SJCRH30 (cell line): ENCODE measurements at regions not wholly inside any gene's neighbourhood (a gene's known extent, or its start where the extent isn't known, plus 50 kb on each side); places are given as distances from the start of the nearest gene placed in this dataset.
A peak's percentile ranks its signal among the peaks of the same experiment; 100 is the strongest.

ENCODE experiments used
- DNase-seq, 2 experiments: peaks; one replicate each; pipeline ENCODE4 v3.0.0-alpha.2; 2015 to 2020
- H3K27ac ChIP-seq: fragments of 250-450 bp; sonication (Bioruptor Pico); 2 replicates; pipeline ENCODE4 v1.5.1; 2020; ENCODE audit warnings: mild to moderate bottlenecking, moderate library complexity
- H3K27me3 ChIP-seq: fragments of 250-450 bp; sonication (Bioruptor Pico); 2 replicates; pipeline ENCODE4 v1.5.1; 2020; ENCODE audit warnings: mild to moderate bottlenecking, moderate library complexity
- H3K36me3 ChIP-seq: fragments of 250-450 bp; sonication (Bioruptor Pico); 2 replicates; pipeline ENCODE4 v1.5.1; 2020; ENCODE audit warnings: mild to moderate bottlenecking, moderate library complexity
- H3K4me1 ChIP-seq: fragments of 250-450 bp; sonication (Bioruptor Pico); 2 replicates; pipeline ENCODE4 v1.5.1; 2020; ENCODE audit warnings: mild to moderate bottlenecking, moderate library complexity
- H3K4me3 ChIP-seq: fragments of 250-450 bp; sonication (Bioruptor Pico); 2 replicates; pipeline ENCODE4 v1.5.1; 2020; ENCODE audit warnings: mild to moderate bottlenecking, moderate library complexity
- H3K9me3 ChIP-seq: fragments of 250-450 bp; sonication (Bioruptor Pico); replicated peaks from 2 replicates; pipeline ENCODE4 v1.5.1; 2020; ENCODE audit warnings: mild to moderate bottlenecking, moderate library complexity

DNA sequence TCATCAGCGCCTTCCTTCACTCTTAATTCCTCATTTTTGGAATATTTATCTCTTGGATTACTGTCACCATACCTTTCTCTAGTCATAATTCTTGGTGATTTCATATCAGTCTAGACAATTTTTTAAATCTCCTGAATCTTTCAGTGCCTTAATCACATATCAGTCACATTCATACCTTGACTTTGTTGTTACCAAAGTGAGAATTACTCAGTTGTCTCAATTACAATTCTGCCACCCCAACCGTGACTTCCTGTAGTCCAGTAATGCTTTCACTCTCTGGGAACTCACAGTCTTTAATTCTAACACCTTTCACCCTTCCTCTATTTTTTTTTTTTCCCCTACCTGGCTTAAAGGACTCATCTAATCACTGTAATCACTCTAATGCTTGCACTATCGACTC lies 1275.3 kb upstream of the TENM3 start:
- H3K27ac ChIP-seq: no peak overlapping the region
- DNase-seq: no peak
- H3K4me1 ChIP-seq: no peaks in the 10 kb centered on the region
- H3K4me3 ChIP-seq: no peak overlapping the region
- no peaks in the 10 kb centered on the region for H3K9me3 ChIP-seq
- no peaks in the 10 kb centered on the region for H3K36me3 ChIP-seq
- H3K27me3 ChIP-seq: no peaks in the 10 kb centered on the region

- H3K36me3 ChIP-seq: no peaks in the 10 kb centered on the region
- H3K4me1 ChIP-seq: no peaks in the 10 kb centered on the region
- no peaks in the 10 kb centered on the region for H3K27me3 ChIP-seq
- H3K9me3 ChIP-seq: no peaks in the 10 kb centered on the region
- no peak overlapping the region for H3K4me3 ChIP-seq
- no peak overlapping the region for H3K27ac ChIP-seq
- no peak for DNase-seq
Observed at GRCh38 chr4:180973894-180974293, 1269.3 kb upstream of the TENM3 start.

DNA sequence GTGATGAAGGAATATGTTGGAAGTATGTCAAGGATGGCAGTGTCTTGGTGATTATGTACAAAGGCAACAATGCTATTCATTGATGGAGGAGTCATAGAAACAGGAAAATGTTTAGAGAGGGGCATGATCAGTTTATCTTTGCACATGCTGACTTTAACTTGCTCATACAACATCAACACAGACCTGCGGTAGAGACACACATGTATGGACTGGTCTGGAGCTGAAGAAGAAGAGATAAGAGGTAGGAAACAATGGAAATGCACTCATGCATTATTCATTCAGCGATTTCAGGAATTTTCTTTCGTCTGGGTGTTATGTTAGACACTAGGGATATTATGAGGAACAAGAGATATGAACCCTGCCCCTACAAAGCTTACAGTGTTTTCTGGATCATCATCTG lies 1252.3 kb upstream of the TENM3 start:
- Histone ChIP-seq H3K36me3 (no peaks in the 10 kb centered on the region), H3K4me1 (no peaks in the 10 kb centered on the region), H3K4me3 (no peak overlapping the region), H3K27me3 (no peaks in the 10 kb centered on the region), H3K9me3 (no peaks in the 10 kb centered on the region), H3K27ac (no peak overlapping the region)
- DNase-seq: no peak

- H3K4me1 ChIP-seq: no peaks in the 10 kb centered on the region
- no peak overlapping the region for H3K27ac ChIP-seq
Observed at GRCh38 chr4:180993244-180993836, 1249.9 kb upstream of the TENM3 start.

GRCh38 chr4:180994722-180995121 lies 1248.5 kb upstream of the TENM3 start:
- H3K27me3 ChIP-seq: no peaks in the 10 kb centered on the region
- H3K4me1 ChIP-seq: no peaks in the 10 kb centered on the region
- no peaks in the 10 kb centered on the region for H3K9me3 ChIP-seq
- H3K4me3 ChIP-seq: no peak overlapping the region
- no peak for DNase-seq
- no peak overlapping the region for H3K27ac ChIP-seq
- H3K36me3 ChIP-seq: no peaks in the 10 kb centered on the region

More at GRCh38 chr4:180993244-180993836, 1249.9 kb upstream of the TENM3 start:
- no peak overlapping the region for H3K4me3 ChIP-seq
- no peaks in the 10 kb centered on the region for H3K9me3 ChIP-seq
- no peak for DNase-seq
- no peaks in the 10 kb centered on the region for H3K36me3 ChIP-seq
- no peaks in the 10 kb centered on the region for H3K27me3 ChIP-seq

- H3K36me3 ChIP-seq: no peaks in the 10 kb centered on the region
- no peaks in the 10 kb centered on the region for H3K27me3 ChIP-seq
- no peaks in the 10 kb centered on the region for H3K4me1 ChIP-seq
- H3K27ac ChIP-seq: no peak overlapping the region
- peak in 1 of 2 experiments; percentile 17 for DNase-seq
- no peak overlapping the region for H3K4me3 ChIP-seq
- H3K9me3 ChIP-seq: no peaks in the 10 kb centered on the region
Observed at GRCh38 chr4:180999217-180999616, 1244.0 kb upstream of the TENM3 start.

GRCh38 chr4:181004056-181004455 lies 1239.1 kb upstream of the TENM3 start:
- no peak for DNase-seq
- Histone ChIP-seq H3K36me3 (no peaks in the 10 kb centered on the region), H3K9me3 (no peaks in the 10 kb centered on the region), H3K4me1 (peaks cover 20% of the 10 kb centered on the region), H3K4me3 (no peak overlapping the region), H3K27me3 (no peaks in the 10 kb centered on the region), H3K27ac (no peak overlapping the region)

GRCh38 chr4:181006499-181007260 lies 1236.5 kb upstream of the TENM3 start:
- DNase-seq: peak; percentile 5 to 42
- H3K27ac ChIP-seq: peak overlapping the region; percentile 98
- H3K4me3 ChIP-seq: peak overlapping the region; percentile 50
- H3K4me1 ChIP-seq: peaks cover 24% of the 10 kb centered on the region
- H3K27me3 ChIP-seq: no peaks in the 10 kb centered on the region
- H3K9me3 ChIP-seq: no peaks in the 10 kb centered on the region; the same call in 1 of the 2 replicates
- H3K36me3 ChIP-seq: no peaks in the 10 kb centered on the region

DNA sequence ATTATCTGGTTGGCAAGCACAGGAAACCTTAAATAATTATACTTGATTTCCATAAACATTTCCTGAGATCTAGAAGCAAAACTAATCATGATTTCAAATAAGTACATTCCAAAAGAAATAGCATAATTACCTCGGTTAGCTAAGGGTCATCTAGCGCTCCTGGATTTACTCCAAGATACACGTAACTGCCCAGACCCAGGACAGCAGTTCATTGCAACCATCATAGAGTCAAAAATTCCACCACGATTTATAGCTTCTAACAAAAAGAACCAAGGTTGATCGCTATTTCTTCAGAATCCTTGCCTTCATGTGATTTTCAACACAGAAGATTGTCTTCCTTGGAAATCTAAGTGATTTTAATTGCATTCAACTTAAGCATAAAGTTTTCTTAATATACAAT lies 1235.5 kb upstream of the TENM3 start:
- Histone ChIP-seq H3K36me3 (no peaks in the 10 kb centered on the region), H3K9me3 (no peaks in the 10 kb centered on the region; the same call in 1 of the 2 replicates), H3K4me1 (peaks cover 24% of the 10 kb centered on the region), H3K27me3 (no peaks in the 10 kb centered on the region), H3K4me3 (peak overlapping the region; percentile 50), H3K27ac (peak overlapping the region; percentile 98)
- peak; percentile 39 to 75 for DNase-seq

GRCh38 chr4:181008164-181008563 lies 1235.0 kb upstream of the TENM3 start:
- H3K27ac ChIP-seq: peak overlapping the region; percentile 98

DNA sequence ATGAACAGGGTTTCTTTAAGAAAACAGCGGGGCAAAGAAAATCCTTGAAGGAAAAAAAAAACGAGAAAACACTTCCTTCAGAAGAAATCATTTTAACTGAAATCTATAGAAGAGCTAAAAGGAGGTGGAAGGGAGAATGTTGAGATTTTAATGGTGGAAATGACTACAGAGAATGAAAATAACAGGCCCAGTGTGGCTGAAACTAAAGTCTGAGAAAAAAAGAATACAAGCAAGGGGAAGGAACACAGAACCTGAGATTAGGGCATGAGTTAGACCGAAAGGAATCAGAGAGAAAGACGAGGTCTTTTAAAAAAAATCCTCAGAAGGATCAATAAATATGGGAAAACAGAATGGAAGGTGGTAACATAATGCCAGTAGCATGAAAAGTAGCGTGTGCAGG lies 1230.0 kb upstream of the TENM3 start:
- Histone ChIP-seq H3K4me1 (peaks cover 22% of the 10 kb centered on the region), H3K27ac (no peak overlapping the region), H3K9me3 (no peaks in the 10 kb centered on the region; the same call in 1 of the 2 replicates), H3K4me3 (no peak overlapping the region), H3K36me3 (no peaks in the 10 kb centered on the region), H3K27me3 (no peaks in the 10 kb centered on the region)
- DNase-seq: no peak

More at GRCh38 chr4:181008164-181008563, 1235.0 kb upstream of the TENM3 start:
- Histone ChIP-seq H3K36me3 (no peaks in the 10 kb centered on the region), H3K4me1 (peaks cover 24% of the 10 kb centered on the region), H3K27me3 (no peaks in the 10 kb centered on the region), H3K4me3 (peak overlapping the region; percentile 50), H3K9me3 (no peaks in the 10 kb centered on the region; the same call in 1 of the 2 replicates)
- DNase-seq: peak; percentile 33 to 86

DNA sequence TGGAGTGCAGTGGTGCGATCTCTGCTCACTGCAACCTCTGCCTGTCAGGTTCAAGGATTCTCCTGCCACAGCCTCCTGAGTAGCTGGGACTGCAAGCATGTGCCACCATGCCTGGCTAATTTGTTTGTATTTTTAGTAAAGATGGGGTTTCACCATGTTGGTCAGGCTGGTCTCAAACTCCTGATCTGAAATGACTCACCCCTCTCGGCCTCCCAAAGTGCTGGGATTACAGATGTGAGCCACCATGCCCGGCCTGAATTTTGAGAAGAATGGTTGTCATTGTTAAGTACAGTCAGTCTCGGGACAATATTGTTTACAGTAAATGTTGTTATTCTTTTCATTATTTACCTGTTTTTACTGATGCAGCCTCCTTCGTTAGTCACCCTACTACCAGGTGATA lies 1226.2 kb upstream of the TENM3 start:
- Histone ChIP-seq H3K36me3 (no peaks in the 10 kb centered on the region), H3K4me1 (peaks cover 11% of the 10 kb centered on the region), H3K27ac (peak overlapping the region; percentile 85), H3K4me3 (no peak overlapping the region), H3K9me3 (no peaks in the 10 kb centered on the region), H3K27me3 (no peaks in the 10 kb centered on the region)
- peak; percentile 68 to 71 for DNase-seq

GRCh38 chr4:181018472-181018871 lies 1224.7 kb upstream of the TENM3 start:
- no peak overlapping the region for H3K27ac ChIP-seq
- H3K4me1 ChIP-seq: peaks cover 11% of the 10 kb centered on the region
- H3K9me3 ChIP-seq: no peaks in the 10 kb centered on the region
- H3K4me3 ChIP-seq: no peak overlapping the region
- no peaks in the 10 kb centered on the region for H3K36me3 ChIP-seq
- no peaks in the 10 kb centered on the region for H3K27me3 ChIP-seq
- no peak for DNase-seq

DNA sequence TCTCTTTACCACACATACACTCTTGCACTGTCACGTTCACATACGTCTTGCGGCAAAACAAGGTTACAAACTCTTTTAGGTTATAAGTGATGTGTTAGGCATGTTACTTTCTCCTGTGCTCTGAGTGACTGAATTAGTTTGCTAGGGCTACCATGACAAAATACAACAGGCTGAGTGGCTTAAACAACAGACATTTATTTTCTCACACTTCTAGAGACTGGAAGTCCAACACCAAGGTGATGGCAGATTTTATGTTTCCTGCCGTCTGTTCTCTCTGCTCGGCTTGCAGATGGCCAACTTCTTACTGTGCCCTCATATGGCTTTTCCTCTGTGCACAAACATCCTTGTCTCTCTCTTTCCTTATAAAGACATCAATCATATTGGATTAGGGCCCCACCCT lies 1224.3 kb upstream of the TENM3 start:
- H3K4me1 ChIP-seq: peaks cover 11% of the 10 kb centered on the region
- no peak for DNase-seq
- no peak overlapping the region for H3K27ac ChIP-seq
- no peaks in the 10 kb centered on the region for H3K36me3 ChIP-seq
- no peak overlapping the region for H3K4me3 ChIP-seq
- H3K9me3 ChIP-seq: no peaks in the 10 kb centered on the region
- H3K27me3 ChIP-seq: no peaks in the 10 kb centered on the region

- Histone ChIP-seq H3K36me3 (no peaks in the 10 kb centered on the region), H3K4me3 (no peak overlapping the region), H3K9me3 (no peaks in the 10 kb centered on the region), H3K27me3 (no peaks in the 10 kb centered on the region), H3K27ac (no peak overlapping the region), H3K4me1 (peaks cover 11% of the 10 kb centered on the region)
- no peak for DNase-seq
Observed at GRCh38 chr4:181020456-181020855, 1222.7 kb upstream of the TENM3 start.
